ENCODE measurements at regions not wholly inside any gene's neighbourhood (a gene's known extent, or its start where the extent isn't known, plus 50 kb on each side); places are given as distances from the start of the nearest gene placed in this dataset.

DNA sequence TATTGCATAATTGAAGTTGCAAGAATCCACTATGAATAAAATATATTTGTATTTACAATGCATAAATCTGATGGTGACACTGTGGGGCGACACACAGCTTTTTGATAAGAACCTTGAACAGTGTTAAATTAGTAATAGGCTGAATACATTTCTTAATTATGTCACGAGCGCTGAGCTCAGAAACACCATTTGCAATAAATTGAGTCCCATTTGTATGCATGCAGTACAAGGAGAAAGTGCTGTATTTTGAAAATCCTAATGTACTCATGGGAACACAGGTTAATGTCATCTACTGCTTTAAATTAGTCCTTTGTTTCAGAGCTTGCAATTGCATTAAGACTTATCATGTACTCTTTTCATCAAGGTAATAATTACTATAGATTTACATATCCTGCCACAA is 579.5 kb downstream of the RBFOX1 start:
- Histone ChIP-seq H3K36me3 (ENCODE audit: control insufficient read depth in 2 of 2, extremely low read depth in 1 of 2, insufficient read depth in 2 of 2, low read length in 2 of 2) (no peaks in the 10 kb centered on the region), H3K27ac (ENCODE audit: control insufficient read depth, insufficient read depth, low read length) (no peak overlapping the region), H3K9ac (ENCODE audit: control insufficient read depth, extremely low read depth, insufficient read depth, low read length) (no peak overlapping the region), H3K4me2 (ENCODE audit: control insufficient read depth, extremely low read depth, insufficient read depth, low read depth, low read length) (no peak overlapping the region), H3K9me1 (ENCODE audit: control insufficient read depth, extremely low read depth, insufficient read depth, low read length) (no peaks in the 10 kb centered on the region), H3K4me1 (ENCODE audit: control insufficient read depth, extremely low read depth, insufficient read depth, low read length) (no peaks in the 10 kb centered on the region), H3K27me3 (ENCODE audit: control insufficient read depth, extremely low read depth, insufficient read depth, low read length) (no peaks in the 10 kb centered on the region), H3K79me2 (ENCODE audit: control insufficient read depth, insufficient read depth, low read length) (no peaks in the 10 kb centered on the region), H4K20me1 (ENCODE audit: control insufficient read depth, extremely low read depth, insufficient read depth, low read length) (no peaks in the 10 kb centered on the region), H2AFZ (ENCODE audit: control insufficient read depth, low read length) (no peak overlapping the region), H3K9me3 (ENCODE audit: control insufficient read depth, low read depth, low read length) (no peaks in the 10 kb centered on the region), H3K4me3 (ENCODE audit: control insufficient read depth in 2 of 3, extremely low read depth in 1 of 3, insufficient read depth in 2 of 3, low read depth in 1 of 3, low read length in 3 of 3) (no peak overlapping the region)
- no peak for FAIRE-seq
- DNase-seq (ENCODE audit: low read depth, low spot score): no peak
- no peak for TF ChIP-seq EZH2 (IDR thresholded peaks at IDR 0.05; ENCODE audit: low read length)
- TF ChIP-seq, protein P1, sequence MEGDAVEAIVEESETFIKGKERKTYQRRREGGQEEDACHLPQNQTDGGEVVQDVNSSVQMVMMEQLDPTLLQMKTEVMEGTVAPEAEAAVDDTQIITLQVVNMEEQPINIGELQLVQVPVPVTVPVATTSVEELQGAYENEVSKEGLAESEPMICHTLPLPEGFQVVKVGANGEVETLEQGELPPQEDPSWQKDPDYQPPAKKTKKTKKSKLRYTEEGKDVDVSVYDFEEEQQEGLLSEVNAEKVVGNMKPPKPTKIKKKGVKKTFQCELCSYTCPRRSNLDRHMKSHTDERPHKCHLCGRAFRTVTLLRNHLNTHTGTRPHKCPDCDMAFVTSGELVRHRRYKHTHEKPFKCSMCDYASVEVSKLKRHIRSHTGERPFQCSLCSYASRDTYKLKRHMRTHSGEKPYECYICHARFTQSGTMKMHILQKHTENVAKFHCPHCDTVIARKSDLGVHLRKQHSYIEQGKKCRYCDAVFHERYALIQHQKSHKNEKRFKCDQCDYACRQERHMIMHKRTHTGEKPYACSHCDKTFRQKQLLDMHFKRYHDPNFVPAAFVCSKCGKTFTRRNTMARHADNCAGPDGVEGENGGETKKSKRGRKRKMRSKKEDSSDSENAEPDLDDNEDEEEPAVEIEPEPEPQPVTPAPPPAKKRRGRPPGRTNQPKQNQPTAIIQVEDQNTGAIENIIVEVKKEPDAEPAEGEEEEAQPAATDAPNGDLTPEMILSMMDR (optimal IDR thresholded peaks at IDR 0.05 in 1 of 3, IDR thresholded peaks at IDR 0.05 in 1 of 3, conservative IDR thresholded peaks at IDR 0.05 in 1 of 3; ENCODE audit: extremely low read depth in 1 of 3, insufficient read depth in 2 of 3, low read length in 3 of 3): no peak
- dilution Hi-C loops (cut with MboI; ENCODE audit: extremely low pct_ligation_motif_present, low sequenced_read_pairs): no loop called here

GRCh38 chr16:7910116-7910515 is 577.5 kb downstream of the RBFOX1 start:
- DNase-seq (ENCODE audit: low read depth, low spot score): no peak
- Histone ChIP-seq H3K4me2 (ENCODE audit: control insufficient read depth, extremely low read depth, insufficient read depth, low read depth, low read length) (no peak overlapping the region), H3K9me1 (ENCODE audit: control insufficient read depth, extremely low read depth, insufficient read depth, low read length) (no peaks in the 10 kb centered on the region), H3K9me3 (ENCODE audit: control insufficient read depth, low read depth, low read length) (no peaks in the 10 kb centered on the region), H3K27ac (ENCODE audit: control insufficient read depth, insufficient read depth, low read length) (no peak overlapping the region), H3K36me3 (ENCODE audit: control insufficient read depth in 2 of 2, extremely low read depth in 1 of 2, insufficient read depth in 2 of 2, low read length in 2 of 2) (no peaks in the 10 kb centered on the region), H3K79me2 (ENCODE audit: control insufficient read depth, insufficient read depth, low read length) (no peaks in the 10 kb centered on the region), H3K4me1 (ENCODE audit: control insufficient read depth, extremely low read depth, insufficient read depth, low read length) (no peaks in the 10 kb centered on the region), H3K4me3 (ENCODE audit: control insufficient read depth in 2 of 3, extremely low read depth in 1 of 3, insufficient read depth in 2 of 3, low read depth in 1 of 3, low read length in 3 of 3) (no peak overlapping the region), H4K20me1 (ENCODE audit: control insufficient read depth, extremely low read depth, insufficient read depth, low read length) (no peaks in the 10 kb centered on the region), H3K9ac (ENCODE audit: control insufficient read depth, extremely low read depth, insufficient read depth, low read length) (no peak overlapping the region), H3K27me3 (ENCODE audit: control insufficient read depth, extremely low read depth, insufficient read depth, low read length) (no peaks in the 10 kb centered on the region), H2AFZ (ENCODE audit: control insufficient read depth, low read length) (no peak overlapping the region)
- dilution Hi-C loops (cut with MboI; ENCODE audit: extremely low pct_ligation_motif_present, low sequenced_read_pairs): no loop called here
- TF ChIP-seq, protein P1 (optimal IDR thresholded peaks at IDR 0.05 in 1 of 3, IDR thresholded peaks at IDR 0.05 in 1 of 3, conservative IDR thresholded peaks at IDR 0.05 in 1 of 3; ENCODE audit: extremely low read depth in 1 of 3, insufficient read depth in 2 of 3, low read length in 3 of 3): no peak
- no peak for TF ChIP-seq EZH2 (IDR thresholded peaks at IDR 0.05; ENCODE audit: low read length)
- no peak for FAIRE-seq
